ENCODE measurements at regions not wholly inside any gene's neighbourhood (a gene's known extent, or its start where the extent isn't known, plus 50 kb on each side); places are given as distances from the start of the nearest gene placed in this dataset.

GRCh38 chr2:220961143-220961860 lies 610.8 kb downstream of the EPHA4 start:
- DNase-seq (ENCODE audit: low read depth in 2 of 2): no peak

DNA sequence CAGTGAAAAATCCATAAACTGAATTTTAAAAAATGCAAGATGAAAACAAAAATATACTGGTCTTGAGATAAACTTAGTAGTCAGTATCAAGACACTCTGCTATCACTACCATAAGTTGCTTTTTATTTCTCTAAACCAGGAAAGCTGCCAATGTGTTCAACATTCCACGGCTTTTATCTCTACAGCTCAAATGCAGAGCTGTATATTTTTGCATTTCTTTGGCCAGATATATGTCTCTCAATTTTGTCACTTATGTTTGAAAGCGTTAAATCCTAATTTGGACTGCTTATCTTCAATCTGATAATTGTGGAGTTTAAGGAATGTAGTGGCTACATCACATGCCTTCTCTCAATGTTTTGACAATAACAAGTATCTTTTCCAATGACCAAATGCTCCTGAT lies 609.5 kb downstream of the EPHA4 start:
- no peak for DNase-seq (ENCODE audit: low read depth in 2 of 2)

GRCh38 chr2:220963076-220963475 lies 609.0 kb downstream of the EPHA4 start:
- no peak for DNase-seq (ENCODE audit: low read depth in 2 of 2)

DNA sequence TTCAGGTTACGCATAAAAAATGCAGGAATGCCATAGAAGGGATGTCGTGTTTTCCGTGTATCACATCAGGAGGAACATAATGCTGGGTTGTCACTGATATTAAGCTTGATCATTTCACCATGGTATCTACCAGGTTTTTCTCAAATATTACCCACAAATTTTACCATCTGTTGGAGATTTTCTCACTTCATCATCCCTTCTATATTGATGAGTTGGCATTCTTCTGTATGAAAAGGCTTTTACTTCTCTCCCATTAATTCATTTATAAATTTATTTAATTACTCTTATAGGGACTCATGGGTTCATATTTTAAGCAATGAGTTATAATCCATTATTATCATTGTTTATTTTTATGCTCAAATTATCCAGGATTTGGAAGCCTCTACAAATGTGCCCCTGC lies 608.2 kb downstream of the EPHA4 start:
- DNase-seq (ENCODE audit: low read depth in 2 of 2): no peak

DNA sequence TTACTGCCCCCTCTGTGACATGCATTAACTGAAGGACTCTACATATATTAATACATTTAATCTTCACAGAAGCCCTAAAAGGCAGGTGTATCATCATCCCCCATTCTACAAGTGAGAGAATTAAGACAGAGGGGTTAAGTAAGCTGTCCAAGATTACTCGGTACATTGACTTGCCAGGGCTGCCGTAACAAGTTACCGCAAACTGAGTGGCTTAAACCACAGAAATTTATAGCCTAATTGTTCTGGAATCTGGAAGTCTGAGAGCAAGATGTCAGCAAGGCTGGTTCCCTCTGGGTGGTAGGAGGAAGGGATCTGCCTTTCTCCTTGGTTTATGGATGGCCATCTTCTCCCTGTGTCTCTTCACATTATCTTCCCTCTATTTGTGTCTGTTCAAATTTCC lies 605.5 kb downstream of the EPHA4 start:
- no peak for DNase-seq (ENCODE audit: low read depth in 2 of 2)

- DNase-seq (ENCODE audit: low read depth in 2 of 2): no peak
Observed at GRCh38 chr2:220969348-220969747, 602.8 kb downstream of the EPHA4 start.

DNA sequence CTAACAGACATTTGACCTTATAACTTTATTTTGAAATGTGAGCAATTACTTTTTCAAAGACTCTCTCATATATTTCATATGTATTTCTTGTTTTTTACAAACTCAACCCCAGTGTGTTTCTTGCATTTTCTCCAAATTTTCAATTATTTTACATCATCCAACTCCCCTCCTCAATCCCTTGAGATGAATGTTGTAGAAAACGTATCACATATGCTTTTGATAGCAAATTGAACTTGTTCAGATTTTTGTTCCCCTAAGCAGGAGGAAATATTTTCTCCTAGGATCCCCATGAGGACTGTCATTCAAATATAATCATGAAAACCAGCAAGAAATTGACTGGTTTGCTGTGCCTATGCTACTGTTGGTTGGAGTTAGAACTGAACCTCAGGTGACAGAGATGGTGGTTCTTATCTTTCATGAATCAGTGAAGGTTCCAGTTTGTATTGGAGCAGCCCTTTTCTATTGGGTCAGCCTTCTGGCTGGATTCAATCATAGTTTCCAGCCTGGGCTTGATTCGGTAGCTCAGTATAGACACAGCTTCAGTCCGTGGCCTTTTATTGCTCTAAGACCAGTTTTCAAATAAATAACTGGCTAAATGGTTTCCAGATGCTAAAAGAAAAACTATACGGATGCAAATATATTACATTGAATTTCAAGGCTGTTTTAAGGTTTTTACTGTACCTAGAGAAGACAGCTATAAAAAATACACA lies 591.0 kb downstream of the EPHA4 start:
- DNase-seq (ENCODE audit: low read depth in 2 of 2): no peak

GRCh38 chr2:220981926-220982325 lies 590.2 kb downstream of the EPHA4 start:
- no peak for DNase-seq (ENCODE audit: low read depth in 2 of 2)

DNA sequence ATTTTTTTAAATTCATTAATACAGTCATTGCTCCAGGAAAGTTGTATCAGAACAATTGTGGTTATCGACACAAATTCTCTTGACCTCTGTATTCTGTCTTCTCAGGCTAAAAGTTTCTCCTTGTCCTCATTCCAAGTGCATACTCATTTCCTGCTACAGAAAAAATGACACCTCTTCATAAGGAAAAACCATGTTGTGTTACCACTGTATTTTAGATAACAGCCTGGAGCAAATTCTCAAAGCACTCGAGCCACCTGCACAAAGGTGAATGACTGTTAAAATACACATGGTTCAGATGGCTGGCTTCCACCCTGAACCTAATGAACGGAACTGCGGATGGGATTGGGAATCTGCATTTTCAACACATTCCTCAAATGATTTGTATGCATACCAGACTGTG lies 586.5 kb downstream of the EPHA4 start:
- no peak for DNase-seq (ENCODE audit: low read depth in 2 of 2)

DNA sequence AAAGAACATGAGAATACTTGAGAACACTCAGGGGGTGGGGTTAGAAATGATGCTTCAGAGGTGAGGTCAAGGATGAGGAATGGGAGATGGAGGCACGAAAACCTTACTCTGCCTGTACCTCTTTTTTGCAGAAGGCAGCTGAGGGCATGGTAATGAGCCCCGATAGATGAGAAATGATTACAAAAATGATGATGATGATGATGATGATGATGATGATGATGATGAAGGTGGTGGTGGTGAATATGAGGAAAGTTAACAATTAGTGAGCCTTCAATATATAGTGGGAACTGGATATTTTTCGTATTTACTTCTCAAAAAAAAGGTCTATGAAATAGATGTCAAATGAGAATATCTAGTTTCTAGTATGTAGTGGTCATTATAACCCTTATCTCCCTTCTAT lies 584.3 kb downstream of the EPHA4 start:
- DNase-seq (ENCODE audit: low read depth in 2 of 2): no peak

- DNase-seq (ENCODE audit: low read depth in 2 of 2): no peak
Observed at GRCh38 chr2:220991972-220992371, 580.1 kb downstream of the EPHA4 start.

GRCh38 chr2:220994846-220995245 lies 577.3 kb downstream of the EPHA4 start:
- no peak for DNase-seq (ENCODE audit: low read depth in 2 of 2)

GRCh38 chr2:220995581-220995980 lies 576.5 kb downstream of the EPHA4 start:
- DNase-seq (ENCODE audit: low read depth in 2 of 2): no peak

DNA sequence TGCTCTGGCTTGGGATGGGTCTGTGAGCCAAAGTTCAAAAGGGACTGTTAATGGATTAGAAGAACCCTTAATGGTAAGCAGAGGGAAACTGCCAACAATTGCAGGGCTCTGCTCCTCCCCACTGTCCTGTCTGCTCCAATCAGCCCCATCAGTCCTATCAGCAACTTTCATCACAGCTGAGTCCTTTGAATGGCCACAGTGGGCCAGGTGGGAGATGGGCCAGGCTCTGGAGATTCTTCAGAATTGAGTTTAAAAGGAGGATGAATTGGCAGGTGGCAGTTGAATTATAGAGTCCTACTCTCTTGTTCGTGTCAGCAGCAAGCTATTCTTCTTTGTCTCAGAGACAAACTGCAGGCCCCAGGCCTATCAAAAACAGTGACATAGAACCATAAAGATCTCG lies 573.9 kb downstream of the EPHA4 start:
- no peak for DNase-seq (ENCODE audit: low read depth in 2 of 2)

DNA sequence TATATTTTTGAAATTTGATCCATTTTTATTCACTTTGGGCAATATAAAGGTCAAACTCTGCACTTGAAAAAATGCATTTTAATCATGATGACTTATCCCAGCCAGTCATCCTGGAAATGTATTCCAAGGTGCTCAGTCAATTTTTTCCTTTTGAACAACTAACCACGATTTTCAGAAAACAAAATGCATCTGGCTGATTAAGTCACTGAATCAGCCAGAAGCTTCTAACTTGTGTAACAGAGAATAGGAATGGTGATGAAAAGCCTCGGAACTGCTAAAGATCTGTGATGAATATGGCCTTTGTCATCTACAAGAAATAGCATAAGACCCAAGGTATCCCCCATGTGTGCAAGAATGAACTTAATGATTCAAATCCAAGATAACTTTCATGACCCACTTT lies 572.7 kb downstream of the EPHA4 start:
- DNase-seq (ENCODE audit: low read depth in 2 of 2): no peak

DNA sequence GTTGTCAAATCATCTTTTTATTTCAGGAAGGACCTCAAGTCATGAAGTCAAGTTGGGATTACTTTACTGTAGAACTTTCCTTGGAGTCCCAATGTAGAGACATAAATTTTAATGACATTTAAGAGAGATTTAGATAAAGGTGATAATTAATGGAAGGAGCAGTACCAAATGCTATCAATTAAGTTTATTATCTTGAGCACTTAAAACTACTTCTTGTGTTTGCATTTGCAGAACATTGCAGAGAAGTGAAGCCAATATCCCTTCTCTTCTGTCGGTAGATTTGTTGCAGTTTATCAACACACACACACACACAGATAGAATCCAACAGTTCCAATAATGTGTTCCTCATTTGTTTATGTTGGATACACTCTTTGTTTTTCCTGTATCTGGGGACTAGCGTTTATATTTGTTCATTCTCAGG lies 570.7 kb downstream of the EPHA4 start:
- no peak for DNase-seq (ENCODE audit: low read depth in 2 of 2)

DNA sequence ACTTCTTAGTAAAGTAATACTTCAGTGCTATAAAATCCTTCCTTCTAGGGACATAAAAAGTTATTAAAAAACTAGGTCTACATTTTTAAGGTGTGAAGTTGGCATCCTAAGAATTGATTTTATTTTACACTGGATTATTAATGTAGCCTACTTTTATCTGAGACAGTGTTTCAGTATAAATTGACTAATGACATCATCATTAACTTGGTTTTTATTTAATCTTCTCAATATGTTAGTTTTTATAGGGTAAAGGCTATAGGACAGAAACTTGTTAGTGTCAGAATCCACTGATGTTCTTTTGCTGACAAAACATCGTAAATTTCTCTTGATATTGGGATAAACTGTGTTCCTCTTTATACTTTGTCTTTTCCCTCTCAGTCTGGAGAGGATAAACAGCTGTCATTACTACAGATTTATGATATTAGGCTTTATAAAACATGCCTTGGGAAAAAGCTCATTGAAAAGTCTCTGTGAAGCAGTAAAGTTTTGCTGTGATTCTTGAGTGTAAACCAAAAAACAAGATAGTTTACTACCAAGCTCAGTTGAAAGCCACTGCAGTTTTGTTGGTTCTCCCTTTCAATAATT lies 569.9 kb downstream of the EPHA4 start:
- DNase-seq (ENCODE audit: low read depth in 2 of 2): no peak

GRCh38 chr2:221005338-221005737 lies 566.8 kb downstream of the EPHA4 start:
- DNase-seq (ENCODE audit: low read depth in 2 of 2): no peak

DNA sequence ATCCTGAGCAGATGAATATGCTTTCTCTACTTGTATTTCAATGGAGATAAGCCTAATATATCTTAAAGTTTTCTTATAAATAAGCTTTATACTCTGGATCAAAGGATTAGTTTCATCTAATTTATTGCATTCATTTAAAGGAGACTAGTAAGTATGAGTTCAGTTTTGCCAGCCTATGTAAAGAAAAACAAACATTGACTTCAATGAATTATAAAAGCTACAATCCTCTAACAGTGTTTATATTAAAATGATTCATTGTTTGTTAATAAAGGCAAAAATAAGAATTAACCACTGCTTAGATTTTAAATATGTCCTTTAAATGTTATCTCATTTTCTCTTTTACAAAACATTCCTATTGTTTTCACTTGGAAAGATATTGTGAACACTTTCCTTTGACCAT lies 566.0 kb downstream of the EPHA4 start:
- DNase-seq (ENCODE audit: low read depth in 2 of 2): no peak

DNA sequence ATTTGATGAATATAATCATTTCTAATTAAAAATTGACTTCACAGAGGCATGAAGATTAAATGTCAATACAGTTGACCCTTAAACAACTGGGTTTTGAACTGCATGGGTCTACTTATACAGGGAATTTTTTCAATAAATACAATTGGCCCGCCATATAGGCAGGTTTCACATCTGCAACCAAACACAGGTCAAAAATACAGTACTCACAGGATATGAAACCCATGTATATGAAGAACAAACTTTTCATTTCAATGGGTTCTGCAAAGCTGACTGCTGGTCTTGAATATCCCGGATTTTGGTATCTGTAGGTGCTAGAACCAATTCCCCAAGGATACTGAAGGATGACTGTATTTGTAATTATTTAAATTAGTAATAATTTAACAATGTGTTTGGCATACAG lies 555.6 kb downstream of the EPHA4 start:
- DNase-seq (ENCODE audit: low read depth in 2 of 2): no peak

DNA sequence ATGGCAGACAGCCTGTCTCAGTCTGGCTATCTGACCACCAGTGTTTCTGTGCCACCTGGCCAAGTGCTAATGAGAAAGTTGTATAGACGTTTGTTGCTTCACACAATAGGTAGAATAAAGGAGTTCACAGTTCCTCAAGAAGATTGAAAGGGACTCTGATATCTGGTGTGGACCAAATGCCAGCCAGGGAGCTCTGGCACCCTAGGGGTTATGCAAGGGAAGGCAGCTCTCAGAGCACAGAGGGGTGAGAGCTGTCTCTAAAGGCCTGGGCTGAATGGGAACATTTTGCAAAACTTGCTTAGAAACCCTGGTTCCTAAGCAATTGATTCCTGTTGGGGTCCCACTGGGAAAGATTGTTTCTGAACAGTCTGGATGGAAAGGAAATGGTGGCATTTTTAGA lies 553.8 kb downstream of the EPHA4 start:
- DNase-seq (ENCODE audit: low read depth in 2 of 2): no peak

DNA sequence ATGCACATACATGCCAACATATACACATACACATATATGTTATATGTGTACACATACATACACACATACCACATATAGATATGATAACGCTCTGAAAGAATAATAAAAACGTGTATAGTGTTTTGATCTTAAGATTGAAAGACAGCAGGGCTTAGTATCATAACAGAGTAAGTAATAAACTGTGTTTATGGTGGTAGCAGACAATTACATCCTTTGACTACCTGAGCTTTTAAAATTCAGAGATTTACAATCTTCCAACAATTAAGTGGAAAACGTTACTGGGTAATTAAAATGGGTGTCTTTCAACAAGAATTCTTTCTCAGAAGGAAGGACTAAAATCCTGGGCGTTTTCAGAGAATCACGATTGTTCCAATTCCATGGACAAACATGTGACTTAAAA lies 552.4 kb downstream of the EPHA4 start:
- no peak for DNase-seq (ENCODE audit: low read depth in 2 of 2)

GRCh38 chr2:221022554-221022953 lies 549.5 kb downstream of the EPHA4 start:
- no peak for DNase-seq (ENCODE audit: low read depth in 2 of 2)
